ENCODE measurements at regions not wholly inside any gene's neighbourhood (a gene's known extent, or its start where the extent isn't known, plus 50 kb on each side); places are given as distances from the start of the nearest gene placed in this dataset.

DNA sequence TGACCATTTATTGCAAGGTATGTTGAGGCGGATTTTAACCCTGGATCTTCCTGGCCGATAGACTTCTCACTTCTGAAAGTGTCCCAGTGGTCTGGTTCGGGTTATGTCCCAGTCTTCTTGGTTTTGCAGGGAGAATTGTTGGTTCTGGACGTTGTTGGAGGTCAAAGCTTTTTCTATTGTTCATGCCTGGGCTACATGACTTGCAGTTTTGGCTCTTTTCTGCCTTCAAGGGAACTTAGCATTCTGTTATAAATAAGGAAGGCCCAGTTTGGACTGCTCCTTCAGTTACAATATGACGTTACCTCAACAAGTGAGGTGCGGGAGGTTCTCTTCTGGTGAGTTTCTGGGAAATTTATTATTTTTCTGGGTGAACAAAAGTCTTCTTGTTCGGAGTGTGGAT is 614.3 kb downstream of the DIPK2A start:
- no peak for TF ChIP-seq CTCF (conservative IDR thresholded peaks at IDR 0.05 in 1 of 2, IDR thresholded peaks at IDR 0.05 in 1 of 2; ENCODE audit: low read depth in 1 of 2, low read length in 2 of 2)
- no peak for TF ChIP-seq EZH2 (IDR thresholded peaks at IDR 0.05; ENCODE audit: low read length, missing control alignments)
